Fibroblast of skin of scalp (primary cell): ENCODE measurements at regions not wholly inside any gene's neighbourhood (a gene's known extent, or its start where the extent isn't known, plus 50 kb on each side); places are given as distances from the start of the nearest gene placed in this dataset.

Experiments used
- DNase-seq: peaks from one replicate; pipeline ENCODE4 v3.0.0-alpha.2; 2013

GRCh38 chr1:186735463-186735862, 55.2 kb upstream of the PTGS2 start:
- no peak for DNase-seq

DNA sequence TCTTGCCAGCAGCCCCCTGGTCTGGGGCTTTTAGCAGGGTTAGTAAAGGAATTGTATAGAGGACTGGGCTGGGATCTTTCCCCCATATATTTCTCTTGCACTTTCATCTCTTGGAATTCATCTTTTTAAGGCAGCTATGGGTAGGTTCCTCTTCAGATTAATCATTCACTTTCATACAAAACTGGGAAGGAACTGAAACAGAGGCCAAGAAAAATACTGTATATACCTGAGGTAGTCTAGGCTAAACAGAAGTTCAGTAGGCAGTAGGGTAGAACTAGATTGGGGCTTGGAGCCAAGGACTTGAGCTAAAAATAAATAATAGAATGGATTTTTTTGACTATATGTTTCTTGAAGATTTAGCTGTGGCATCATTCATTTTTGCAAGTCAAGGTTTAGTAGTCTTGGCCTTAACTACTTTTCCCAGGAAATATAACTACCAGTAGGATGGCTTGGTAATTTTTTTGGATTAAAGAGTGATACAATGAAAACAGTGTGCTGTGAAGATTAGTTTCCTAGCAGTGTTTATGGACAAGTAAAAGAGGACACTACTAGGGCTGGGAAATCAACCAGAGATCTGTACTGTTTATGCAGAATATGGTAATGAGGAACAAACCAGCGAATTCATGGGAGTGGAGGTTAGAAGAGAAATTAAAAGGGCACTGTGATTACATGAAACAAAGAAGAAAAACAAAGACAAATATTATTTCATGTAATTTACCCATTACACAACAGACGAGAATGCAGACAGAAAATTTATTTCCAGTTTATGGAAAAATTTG, 50.9 kb upstream of the PTGS2 start:
- no peak for DNase-seq
